Endothelial cell of umbilical vein (primary cell): ENCODE measurements at regions not wholly inside any gene's neighbourhood (a gene's known extent, or its start where the extent isn't known, plus 50 kb on each side); places are given as distances from the start of the nearest gene placed in this dataset.
A peak's percentile ranks its signal among the peaks of the same experiment; 100 is the strongest.

Experiments
- BruUV-seq: library from RNA; stranded (reverse); fragments of 400-500 nt; replicated peaks from 2 replicates; lab custom pipeline; 2021; lab: Mats Ljungman, UMichigan
- CTCF ChIA-PET: fragments of 300-600, 350-600 bp; sonication (Branson Sonifier 250); formaldehyde crosslinking; loops from one replicate; lab custom pipeline; 2021; ENCODE audit warnings: antibody characterized with exemption, inconsistent platforms; lab: Charles Lee
- POLR2A ChIA-PET: fragments of 300-600, 350-600 bp; sonication (Branson Sonifier 250); formaldehyde crosslinking; loops from one replicate; lab custom pipeline; 2021; ENCODE audit warnings: antibody characterized with exemption, inconsistent platforms; lab: Charles Lee
- DNase-seq: peaks from one replicate; pipeline ENCODE4 v3.0.0-alpha.2; 2011; ENCODE audit warnings: low read depth, low spot score
- FAIRE-seq: peaks from 2 replicates; lab custom pipeline; 2011; peaks lifted over from hg19 to GRCh38; lab: Jason Lieb, UNC
- H2AFZ ChIP-seq: 2 replicates; pipeline ENCODE4 v1.6.0; 2012; ENCODE audit warnings: low read depth, low read length, control low read depth, inconsistent platforms
- H3K27ac ChIP-seq: 2 replicates; pipeline ENCODE4 v1.5.1; 2011; ENCODE audit warnings: low read depth, mild to moderate bottlenecking, control low read depth, low read length, moderate library complexity; ENCODE audit not compliant: insufficient read depth
- H3K27me3 ChIP-seq, 2 experiments: 2 replicates each; pipeline versions ENCODE4 v1.6.0 to v1.6.1; 2011; ENCODE audit warnings: low read length in 2 of 2, mixed read lengths in 1 of 2; ENCODE audit not compliant: control insufficient read depth in 2 of 2, insufficient read depth in 2 of 2
- H3K36me3 ChIP-seq, 2 experiments: 2 replicates in 1 of 2; 3 replicates in 1 of 2; pipeline ENCODE4 v1.5.1; 2011; ENCODE audit warnings: low read length in 2 of 2, mild to moderate bottlenecking in 1 of 2, moderate library complexity in 1 of 2; ENCODE audit not compliant: control insufficient read depth in 2 of 2, insufficient read depth in 2 of 2; ENCODE audit errors: extremely low read depth in 1 of 2
- H3K4me1 ChIP-seq: 3 replicates; pipeline ENCODE4 v1.5.1; 2011; ENCODE audit warnings: mild to moderate bottlenecking, low read length; ENCODE audit not compliant: control insufficient read depth, insufficient read depth; ENCODE audit errors: extremely low read depth
- H3K4me2 ChIP-seq: 2 replicates; pipeline ENCODE4 v1.6.1; 2011; ENCODE audit warnings: low read length, control low read depth, mixed read lengths; ENCODE audit not compliant: insufficient read depth
- H3K4me3 ChIP-seq, 3 experiments: fragments of 200-600 bp in 1 of 3; sonication (generic), shearing (Covaris generic) in 1 of 3; replicated peaks in 1 of 3; 2 replicates each; pipeline ENCODE4 v1.5.1; 2011 to 2016; ENCODE audit warnings: control low read depth in 3 of 3, low read length in 3 of 3, mild to moderate bottlenecking in 2 of 3, inconsistent platforms in 1 of 3, low read depth in 1 of 3, moderate library complexity in 1 of 3; ENCODE audit not compliant: insufficient read depth in 1 of 3
- H3K79me2 ChIP-seq: 2 replicates; pipeline ENCODE4 v1.6.0; 2012; ENCODE audit warnings: low read length, inconsistent platforms; ENCODE audit not compliant: control insufficient read depth, insufficient read depth
- H3K9ac ChIP-seq: replicated peaks from 2 replicates; pipeline ENCODE3; 2011; ENCODE audit warnings: low read length, control low read depth; ENCODE audit not compliant: insufficient read depth; ENCODE audit errors: extremely low read depth
- H3K9me1 ChIP-seq: replicated peaks from 3 replicates; pipeline ENCODE4 v1.6.0; 2011; ENCODE audit warnings: mild to moderate bottlenecking, low read length; ENCODE audit not compliant: control insufficient read depth, insufficient read depth; ENCODE audit errors: extremely low read depth
- H3K9me3 ChIP-seq: replicated peaks from 2 replicates; pipeline ENCODE4 v1.5.1; 2012; ENCODE audit warnings: low read length, inconsistent platforms; ENCODE audit not compliant: control insufficient read depth, insufficient read depth
- H4K20me1 ChIP-seq: replicated peaks from 2 replicates; pipeline ENCODE3; 2011; ENCODE audit warnings: mild to moderate bottlenecking, low read length; ENCODE audit not compliant: control insufficient read depth, insufficient read depth; ENCODE audit errors: extremely low read depth
- CTCF ChIP-seq, 2 donors: IDR thresholded peaks; 1 replicate in 1 of 2; 2 replicates in 1 of 2; pipeline ENCODE4 v1.5.1; 2011; ENCODE audit warnings: low read length in 2 of 2, mild to moderate bottlenecking in 2 of 2, moderate library complexity in 2 of 2, control low read depth in 1 of 2, inconsistent platforms in 1 of 2, low read depth in 1 of 2; ENCODE audit not compliant: insufficient read depth in 1 of 2; ENCODE audit errors: extremely low read depth in 1 of 2
- EZH2 ChIP-seq: IDR thresholded peaks from 2 replicates; pipeline ENCODE4 v1.6.1; 2012; ENCODE audit warnings: borderline replicate concordance, low read depth, mild to moderate bottlenecking, moderate library complexity, low read length, inconsistent platforms; ENCODE audit not compliant: severe bottlenecking
- FOS ChIP-seq: IDR thresholded peaks from 2 replicates; pipeline ENCODE4 v1.6.1; 2011; ENCODE audit warnings: mild to moderate bottlenecking, low read length, moderate library complexity, borderline replicate concordance; ENCODE audit not compliant: insufficient read depth
- GATA2 ChIP-seq: IDR thresholded peaks from 2 replicates; pipeline ENCODE4 v1.7.0; 2011; ENCODE audit warnings: low read depth, mild to moderate bottlenecking, moderate library complexity, mixed read lengths, low read length; ENCODE audit not compliant: insufficient read length, insufficient read depth
- JUN ChIP-seq: IDR thresholded peaks from 2 replicates; pipeline ENCODE4 v1.6.1; 2011; ENCODE audit warnings: borderline replicate concordance, low read depth; ENCODE audit not compliant: insufficient read length, insufficient read depth
- MAX ChIP-seq: IDR thresholded peaks from 2 replicates; pipeline ENCODE4 v1.6.1; 2011; ENCODE audit not compliant: insufficient read depth, insufficient read length
- MYC ChIP-seq: IDR thresholded peaks from one replicate; pipeline ENCODE4 v1.6.1; 2011; ENCODE audit warnings: mild to moderate bottlenecking, low read depth, low read length
- POLR2A ChIP-seq: IDR thresholded peaks from 2 replicates; pipeline ENCODE4 v1.6.1; 2012; ENCODE audit warnings: low read depth, mild to moderate bottlenecking, control low read depth, low read length
- POLR2AphosphoS5 ChIP-seq: IDR thresholded peaks from 2 replicates; pipeline ENCODE4 v1.6.1; 2012; ENCODE audit warnings: low read depth, mild to moderate bottlenecking, control low read depth, low read length, moderate library complexity; ENCODE audit not compliant: insufficient read depth
- dilution Hi-C: fragments of 300-500 bp; cut with MboI; formaldehyde crosslinking; loops from one replicate; pipeline ENCODE4 v1.15.0; 2019; ENCODE audit warnings: low sequenced_read_pairs; ENCODE audit not compliant: extremely low pct_ligation_motif_present
- intact Hi-C: fragments of 100-400 bp; cut with micrococcal nuclease; formaldehyde crosslinking; loops from one replicate; pipeline ENCODE4 v1.10.0; 2022

- peak; percentile 59 for DNase-seq
- no peaks in the 10 kb centered on the region for H4K20me1 ChIP-seq
- no peak overlapping the region for H3K27ac ChIP-seq
- dilution Hi-C loops (no loop called here), intact Hi-C loops (no loop called here)
- H3K9me3 ChIP-seq, result no peaks in the 10 kb centered on the region
- H3K27me3 ChIP-seq, result no peaks in the 10 kb centered on the region
- H3K4me1 ChIP-seq, result no peaks in the 10 kb centered on the region
- H3K9me1 ChIP-seq, result no peaks in the 10 kb centered on the region
- H3K79me2 ChIP-seq, result no peaks in the 10 kb centered on the region
- POLR2A ChIA-PET, result no interaction called here
- no peak overlapping the region for H3K4me3 ChIP-seq
- no peak for FAIRE-seq
- no peaks in the 10 kb centered on the region for H3K36me3 ChIP-seq
- no peak overlapping the region for H3K4me2 ChIP-seq
- TF ChIP-seq JUN, result no peak
- TF ChIP-seq POLR2AphosphoS5, result no peak
- TF ChIP-seq MYC, result no peak
- TF ChIP-seq EZH2, result no peak
- TF ChIP-seq FOS, result no peak
- TF ChIP-seq POLR2A, result no peak
- no peak for TF ChIP-seq MAX
- TF ChIP-seq CTCF (IDR thresholded peaks at IDR 0.05; ENCODE audit: extremely low read depth in 1 of 2, insufficient read depth in 1 of 2, low read depth in 1 of 2, low read length in 2 of 2), result no peak
- TF ChIP-seq GATA2, result no peak
- no peak overlapping the region for H3K9ac ChIP-seq
- BruUV-seq, result no TSS peak
- CTCF ChIA-PET, result no interaction called here
- no peak overlapping the region for H2AFZ ChIP-seq
Observed at GRCh38 chr3:144162042-144162441, 190.4 kb downstream of the DIPK2A start.
